Transverse colon (tissue), 4 donors: ENCODE measurements at regions not wholly inside any gene's neighbourhood (a gene's known extent, or its start where the extent isn't known, plus 50 kb on each side); places are given as distances from the start of the nearest gene placed in this dataset.

Experiments used
- DNase-seq: peaks from one replicate; pipeline ENCODE4 v3.0.0-alpha.2; 2019
- H3K27ac ChIP-seq, 4 donors: fragments of 200-600 bp; sonication (generic); 2 replicates each; pipeline ENCODE4 v1.5.1; 2016 to 2018; ENCODE audit warnings: inconsistent platforms in 4 of 4
- H3K27me3 ChIP-seq: fragments of 200-600 bp; sonication (generic); 2 replicates; pipeline ENCODE4 v1.5.1; 2017; ENCODE audit warnings: inconsistent platforms
- H3K36me3 ChIP-seq, 4 donors: fragments of 200-600 bp; sonication (generic); 2 replicates each; pipeline ENCODE4 v1.5.1; 2017 to 2019; ENCODE audit warnings: inconsistent platforms in 4 of 4
- H3K4me1 ChIP-seq, 4 donors: fragments of 200-600 bp; sonication (generic); 2 replicates each; pipeline ENCODE4 v1.5.1; 2017 to 2020; ENCODE audit warnings: inconsistent platforms in 4 of 4
- H3K4me3 ChIP-seq, 4 donors: fragments of 200-600 bp; sonication (generic); 1 replicate in 1 of 4; 2 replicates in 3 of 4; pipeline versions ENCODE4 v1.5.1 to v1.6.1; 2017 to 2019; ENCODE audit warnings: inconsistent platforms in 4 of 4
- H3K9me3 ChIP-seq, 2 donors: fragments of 200-600 bp; sonication (generic); 2 replicates each; pipeline ENCODE4 v1.5.1; 2017 to 2019; ENCODE audit warnings: inconsistent platforms in 2 of 2
- CTCF ChIP-seq, 5 experiments: fragments of 200-600 bp in 3 of 5; fragments of 450-650 bp in 2 of 5; sonication (generic) in 3 of 5; IDR thresholded peaks; 1 replicate in 2 of 5; 2 replicates in 3 of 5; pipeline ENCODE4 v1.5.1; 2016 to 2017; ENCODE audit warnings: antibody characterized with exemption in 5 of 5, inconsistent platforms in 3 of 5, mild to moderate bottlenecking in 2 of 5, moderate library complexity in 1 of 5
- EP300 ChIP-seq: sonication (generic); formaldehyde crosslinking; IDR thresholded peaks from one replicate; pipeline ENCODE4 v1.6.1; 2017; ENCODE audit warnings: antibody characterized with exemption, low read depth
- POLR2A ChIP-seq: fragments of 450-650 bp; IDR thresholded peaks from one replicate; pipeline ENCODE4 v1.6.1; 2016; ENCODE audit warnings: antibody characterized with exemption, mild to moderate bottlenecking, moderate library complexity
- POLR2AphosphoS5 ChIP-seq, 3 donors: sonication (generic); formaldehyde crosslinking; IDR thresholded peaks; one replicate each; pipeline ENCODE4 v1.6.1; 2016; ENCODE audit warnings: antibody characterized with exemption in 3 of 3
- WGBS, 2 donors: methylation state at CpG; one replicate each; pipeline ENCODE4 v1.1.5; 2018; ENCODE audit warnings: low coverage in 1 of 2; 5-methylcytosine and 5-hydroxymethylcytosine counted together
- in situ Hi-C, 4 donors: fragments of 200-750 bp; cut with MboI; loops; one replicate each; pipeline versions ENCODE4 v1.15.0 to v1.15.1; 2017; ENCODE audit warnings: low sequenced_read_pairs in 3 of 4, low pct_ligation_motif_present in 1 of 4, low pct_unique_long_range_greater_than_20kb in 1 of 4
- intact Hi-C: fragments of 100-400 bp; cut with DNase I; formaldehyde crosslinking; loops from one replicate; pipeline ENCODE4 v1.15.1; 2023; ENCODE audit warnings: low total_unique reads

GRCh38 chr6:88220493-88220892 lies 54.3 kb upstream of the CNR1 start:
- H3K27me3 ChIP-seq, result no peaks in the 10 kb centered on the region
- intact Hi-C loops (no loop called here), in situ Hi-C loops (no loop called here)
- H3K27ac ChIP-seq, result no peak overlapping the region
- 63% methylated on average over 1 to 2 of the region's 2 CpGs for WGBS, 2 donors
- TF ChIP-seq POLR2AphosphoS5 (IDR thresholded peaks at IDR 0.05), result no peak
- TF ChIP-seq CTCF (IDR thresholded peaks at IDR 0.05), result no peak
- TF ChIP-seq EP300, result no peak
- TF ChIP-seq POLR2A, result no peak
- no peaks in the 10 kb centered on the region for H3K4me1 ChIP-seq
- H3K4me3 ChIP-seq, result no peak overlapping the region
- DNase-seq, result no peak
- no peaks in the 10 kb centered on the region for H3K9me3 ChIP-seq
- H3K36me3 ChIP-seq, result no peaks in the 10 kb centered on the region

DNA sequence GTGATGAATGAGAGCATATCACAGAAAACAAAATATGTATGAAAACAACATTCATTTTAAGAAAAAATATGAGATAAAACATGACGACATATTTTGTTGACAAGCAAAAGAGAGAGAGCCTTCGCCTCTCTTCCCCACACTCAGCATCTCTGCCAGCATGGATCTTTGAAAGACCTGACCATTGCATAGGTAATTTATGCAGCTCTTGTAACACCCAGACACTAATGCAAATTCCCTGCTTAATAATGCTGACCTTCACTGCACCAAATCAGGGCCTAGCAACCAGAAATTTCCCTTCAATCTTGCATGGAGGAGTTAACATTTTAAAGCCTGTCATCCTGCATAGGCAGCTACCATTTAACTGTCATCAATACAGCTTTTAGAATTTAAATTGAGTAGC lies 50.0 kb upstream of the CNR1 start:
- H3K4me1 ChIP-seq, result no peaks in the 10 kb centered on the region
- in situ Hi-C loops, result no loop called here
- 89 to 95% methylated on average over 2 of the region's 2 CpGs for WGBS, 2 donors

More for the DNA sequence above, 50.0 kb upstream of the CNR1 start:
- TF ChIP-seq POLR2A (no peak), CTCF (IDR thresholded peaks at IDR 0.05) (no peak), POLR2AphosphoS5 (IDR thresholded peaks at IDR 0.05) (no peak), EP300 (no peak)
- H3K36me3 ChIP-seq, result no peaks in the 10 kb centered on the region
- no peaks in the 10 kb centered on the region for H3K27me3 ChIP-seq
- intact Hi-C loops, result no loop called here
- no peaks in the 10 kb centered on the region for H3K9me3 ChIP-seq
- DNase-seq, result no peak
- no peak overlapping the region for H3K27ac ChIP-seq
- no peak overlapping the region for H3K4me3 ChIP-seq
